SK-N-MC (cell line): ENCODE measurements at regions not wholly inside any gene's neighbourhood (a gene's known extent, or its start where the extent isn't known, plus 50 kb on each side); places are given as distances from the start of the nearest gene placed in this dataset.
"Not testable (repeated sequence)": the region's sequence is repeated elsewhere in the genome, so short reads cannot be mapped to it uniquely, and the experiment has no call there.

Experiments used
- DNase-seq: peaks from one replicate; pipeline ENCODE4 v3.0.0-alpha.2; 2011; ENCODE audit warnings: low read depth, low spot score
- H3K27ac ChIP-seq: fragments of 200-600 bp; sonication (generic); 2 replicates; pipeline ENCODE4 v1.5.1; 2016; ENCODE audit warnings: mixed run types
- H3K36me3 ChIP-seq: fragments of 200-600 bp; sonication (generic); 2 replicates; pipeline ENCODE4 v1.6.1; 2017; ENCODE audit warnings: antibody characterized with exemption, low read length, mixed read lengths; ENCODE audit not compliant: insufficient read depth
- H3K4me3 ChIP-seq: fragments of 200-600 bp; sonication (generic); 2 replicates; pipeline ENCODE4 v1.5.1; 2016
- H3K9ac ChIP-seq: fragments of 200-600 bp; sonication (generic); 2 replicates; pipeline ENCODE4 v1.8.0; 2017; ENCODE audit warnings: mixed run types, mixed read lengths; ENCODE audit not compliant: insufficient read length
- H3K9me3 ChIP-seq: fragments of 200-600 bp; sonication (generic); 2 replicates; pipeline ENCODE4 v1.6.1; 2017; ENCODE audit warnings: low read depth, mild to moderate bottlenecking, antibody characterized with exemption, low read length, moderate library complexity, mixed read lengths
- EZH2 ChIP-seq: fragments of 200-600 bp; sonication (generic); IDR thresholded peaks from one replicate; pipeline ENCODE4 v1.6.1; 2017; ENCODE audit warnings: antibody characterized with exemption
- FOXP2 ChIP-seq: optimal IDR thresholded peaks from 2 replicates; pipeline ENCODE3; 2011; ENCODE audit warnings: mild to moderate bottlenecking, moderate library complexity; ENCODE audit not compliant: insufficient read depth; ENCODE audit errors: extremely low read length, control extremely low read depth
- POLR2AphosphoS5 ChIP-seq: IDR thresholded peaks from 2 replicates; pipeline ENCODE4 v1.6.1; 2012; ENCODE audit warnings: mild to moderate bottlenecking, low read depth, low read length, borderline replicate concordance

GRCh38 chr2:34161549-34161948 lies 562.5 kb upstream of the FAM98A start:
- Histone ChIP-seq H3K9me3 (no peaks in the 10 kb centered on the region), H3K4me3 (no peak overlapping the region), H3K36me3 (no peaks in the 10 kb centered on the region), H3K9ac (no peak overlapping the region), H3K27ac (no peak overlapping the region)
- TF ChIP-seq POLR2AphosphoS5 (no peak), EZH2 (no peak), FOXP2 (no peak)
- DNase-seq: no peak

- TF ChIP-seq FOXP2 (no peak), EZH2 (no peak), POLR2AphosphoS5 (no peak)
- Histone ChIP-seq H3K4me3 (no peak overlapping the region), H3K27ac (no peak overlapping the region), H3K36me3 (no peaks in the 10 kb centered on the region), H3K9ac (no peak overlapping the region), H3K9me3 (no peaks in the 10 kb centered on the region)
- DNase-seq: peak; percentile 26
Measured at GRCh38 chr2:34159901-34160300, 560.8 kb upstream of the FAM98A start.

- no peak for TF ChIP-seq POLR2AphosphoS5
- TF ChIP-seq EZH2: no peak
- TF ChIP-seq FOXP2: no peak
- Histone ChIP-seq H3K4me3 (no peak overlapping the region), H3K27ac (no peak overlapping the region), H3K36me3 (no peaks in the 10 kb centered on the region), H3K9me3 (no peaks in the 10 kb centered on the region), H3K9ac (no peak overlapping the region)
- DNase-seq: no peak
Measured at GRCh38 chr2:34153484-34153883, 554.4 kb upstream of the FAM98A start.

GRCh38 chr2:34147780-34148179 lies 548.7 kb upstream of the FAM98A start:
- Histone ChIP-seq H3K9ac (no peak overlapping the region), H3K36me3 (no peaks in the 10 kb centered on the region), H3K27ac (no peak overlapping the region), H3K9me3 (no peaks in the 10 kb centered on the region), H3K4me3 (no peak overlapping the region)
- no peak for DNase-seq
- TF ChIP-seq EZH2 (no peak), FOXP2 (no peak), POLR2AphosphoS5 (no peak)

GRCh38 chr2:34143149-34143548 lies 544.0 kb upstream of the FAM98A start:
- TF ChIP-seq EZH2 (no peak), POLR2AphosphoS5 (no peak), FOXP2 (no peak)
- H3K4me3 ChIP-seq: peak overlapping the region; percentile 32; the same call in 1 of the 2 replicates
- no peaks in the 10 kb centered on the region for H3K36me3 ChIP-seq
- DNase-seq: peak; percentile 53
- H3K9me3 ChIP-seq: no peaks in the 10 kb centered on the region
- peak overlapping the region; percentile 82 for H3K27ac ChIP-seq
- H3K9ac ChIP-seq: no peak overlapping the region

GRCh38 chr2:34142531-34143008 lies 543.5 kb upstream of the FAM98A start:
- H3K36me3 ChIP-seq, H3K9me3 ChIP-seq, H3K9ac ChIP-seq, DNase-seq: not testable (repeated sequence)
- Histone ChIP-seq H3K27ac (peak overlapping the region; percentile 82), H3K4me3 (peak overlapping the region; percentile 32; the same call in 1 of the 2 replicates)

GRCh38 chr2:34133065-34133464 lies 534.0 kb upstream of the FAM98A start:
- H3K9ac ChIP-seq, H3K27ac ChIP-seq, H3K36me3 ChIP-seq, H3K9me3 ChIP-seq, H3K4me3 ChIP-seq, DNase-seq: not testable (repeated sequence)

- Histone ChIP-seq H3K36me3 (no peaks in the 10 kb centered on the region), H3K4me3 (no peak overlapping the region), H3K27ac (no peak overlapping the region), H3K9ac (no peak overlapping the region), H3K9me3 (no peaks in the 10 kb centered on the region)
- no peak for DNase-seq
- no peak for TF ChIP-seq FOXP2
- TF ChIP-seq POLR2AphosphoS5: no peak
- no peak for TF ChIP-seq EZH2
Measured at GRCh38 chr2:34126279-34126678, 527.2 kb upstream of the FAM98A start.

- no peak overlapping the region for H3K9ac ChIP-seq
- no peak for TF ChIP-seq EZH2
- no peak for TF ChIP-seq POLR2AphosphoS5
- no peak for TF ChIP-seq FOXP2
- no peaks in the 10 kb centered on the region for H3K36me3 ChIP-seq
- no peaks in the 10 kb centered on the region for H3K9me3 ChIP-seq
- H3K4me3 ChIP-seq: peak overlapping the region; percentile 41; the same call in 1 of the 2 replicates
- H3K27ac ChIP-seq: 0 out of 2 replicates have a peak overlapping the region, but pooled peaks have one; percentile 52
- DNase-seq: no peak
Measured at GRCh38 chr2:34123996-34124785, 525.1 kb upstream of the FAM98A start.
